Upper lobe of right lung (tissue), 1 donor: ENCODE measurements at regions not wholly inside any gene's neighbourhood (a gene's known extent, or its start where the extent isn't known, plus 50 kb on each side); places are given as distances from the start of the nearest gene placed in this dataset.
"Not testable (repeated sequence)": the region's sequence is repeated elsewhere in the genome, so short reads cannot be mapped to it uniquely, and the experiment has no call there.

Experiments used
- ATAC-seq: fragments of 200-7000 bp; cut with Tn5 transposase; one replicate; pipeline ENCODE4 v1.9.1; 2020; ENCODE audit warnings: mild to moderate bottlenecking, moderate library complexity
- DNase-seq: peaks from one replicate; pipeline ENCODE4 v3.0.0-alpha.2; 2020
- H3K27ac ChIP-seq: fragments of 200-600 bp; one replicate; pipeline ENCODE4 v1.8.0; 2022
- H3K27me3 ChIP-seq: fragments of 200-600 bp; one replicate; pipeline ENCODE4 v1.8.0; 2022; ENCODE audit warnings: mild to moderate bottlenecking
- H3K36me3 ChIP-seq: fragments of 200-600 bp; one replicate; pipeline ENCODE4 v1.8.0; 2022
- H3K4me1 ChIP-seq: fragments of 200-600 bp; one replicate; pipeline ENCODE4 v1.8.0; 2022
- H3K4me3 ChIP-seq: fragments of 200-600 bp; one replicate; pipeline ENCODE4 v1.8.0; 2022; ENCODE audit warnings: mild to moderate bottlenecking
- H3K9me3 ChIP-seq: fragments of 200-600 bp; one replicate; pipeline ENCODE4 v1.8.0; 2022
- intact Hi-C: fragments of 100-400 bp; cut with DNase I; formaldehyde crosslinking; loops from one replicate; pipeline ENCODE4 v1.11.0; 2022
- TF ChIP-seq, protein P1 (sequence below): fragments of 200-600 bp; IDR thresholded peaks from one replicate; pipeline ENCODE4 v1.8.0; 2022; ENCODE audit warnings: antibody characterized with exemption
- donor health status: DM: no; HTN: yes; CAD: no; lungs with severe emphysema.

DNA sequence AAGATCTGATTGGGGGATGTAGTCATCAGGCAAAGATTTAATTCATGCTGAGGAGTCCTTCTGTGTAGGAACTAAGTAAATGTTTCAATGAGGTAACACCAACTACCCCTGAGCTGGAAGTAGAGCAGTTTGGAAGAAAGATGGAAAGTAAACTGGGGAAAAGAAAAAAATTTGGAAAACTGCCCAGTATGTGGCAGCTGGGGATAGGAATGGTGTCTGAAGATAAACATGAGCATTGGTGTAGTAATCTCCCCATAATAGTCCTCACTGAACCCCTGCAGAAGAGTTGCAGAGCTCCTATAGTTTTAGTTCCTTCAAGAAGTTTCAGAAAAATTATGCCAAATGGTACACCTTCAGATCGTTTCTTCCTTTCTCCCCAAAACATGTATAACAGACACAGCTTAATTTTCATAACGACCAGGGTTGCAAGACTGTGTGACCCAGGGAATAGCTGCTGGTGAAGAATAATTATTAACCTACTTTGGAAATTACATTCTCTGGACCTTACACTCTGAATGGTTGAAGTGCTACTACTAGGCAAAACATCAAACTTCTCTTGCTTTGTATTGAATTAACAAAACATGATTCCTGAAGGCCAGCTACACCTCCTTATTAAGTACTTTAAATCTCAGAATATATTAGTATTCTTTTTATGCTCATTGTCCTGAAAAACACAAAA, 446.4 kb upstream of the NRG3 start:
- intact Hi-C loops, result no loop called here
- H3K27ac ChIP-seq, result no peak overlapping the region
- H3K4me3 ChIP-seq, result no peak overlapping the region
- TF ChIP-seq, protein P1, sequence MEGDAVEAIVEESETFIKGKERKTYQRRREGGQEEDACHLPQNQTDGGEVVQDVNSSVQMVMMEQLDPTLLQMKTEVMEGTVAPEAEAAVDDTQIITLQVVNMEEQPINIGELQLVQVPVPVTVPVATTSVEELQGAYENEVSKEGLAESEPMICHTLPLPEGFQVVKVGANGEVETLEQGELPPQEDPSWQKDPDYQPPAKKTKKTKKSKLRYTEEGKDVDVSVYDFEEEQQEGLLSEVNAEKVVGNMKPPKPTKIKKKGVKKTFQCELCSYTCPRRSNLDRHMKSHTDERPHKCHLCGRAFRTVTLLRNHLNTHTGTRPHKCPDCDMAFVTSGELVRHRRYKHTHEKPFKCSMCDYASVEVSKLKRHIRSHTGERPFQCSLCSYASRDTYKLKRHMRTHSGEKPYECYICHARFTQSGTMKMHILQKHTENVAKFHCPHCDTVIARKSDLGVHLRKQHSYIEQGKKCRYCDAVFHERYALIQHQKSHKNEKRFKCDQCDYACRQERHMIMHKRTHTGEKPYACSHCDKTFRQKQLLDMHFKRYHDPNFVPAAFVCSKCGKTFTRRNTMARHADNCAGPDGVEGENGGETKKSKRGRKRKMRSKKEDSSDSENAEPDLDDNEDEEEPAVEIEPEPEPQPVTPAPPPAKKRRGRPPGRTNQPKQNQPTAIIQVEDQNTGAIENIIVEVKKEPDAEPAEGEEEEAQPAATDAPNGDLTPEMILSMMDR, result no peak
- H3K4me1 ChIP-seq, result no peaks in the 10 kb centered on the region
- no peaks in the 10 kb centered on the region for H3K36me3 ChIP-seq
- DNase-seq (no peak), ATAC-seq (no peak)
- no peaks in the 10 kb centered on the region for H3K27me3 ChIP-seq
- no peaks in the 10 kb centered on the region for H3K9me3 ChIP-seq

DNA sequence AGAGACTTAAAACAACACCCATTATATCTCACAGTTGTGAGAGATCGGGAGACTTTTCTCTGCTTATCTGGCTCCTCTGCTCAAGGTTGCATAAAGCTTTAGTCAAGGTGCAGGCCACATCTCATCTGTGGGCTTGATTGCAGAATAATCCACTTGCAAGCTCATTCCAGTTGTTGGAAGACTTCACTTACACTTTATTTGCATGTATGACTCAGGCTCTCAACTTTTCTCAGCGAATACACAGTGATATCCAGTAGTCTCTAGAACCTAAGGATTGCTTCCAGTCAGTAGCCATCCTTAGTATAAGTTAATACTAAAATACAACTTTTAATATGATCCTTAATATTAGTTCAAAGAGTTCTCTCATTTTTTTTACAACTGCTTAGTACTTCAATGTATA, 435.5 kb upstream of the NRG3 start:
- H3K36me3 ChIP-seq, result no peaks in the 10 kb centered on the region
- no peak overlapping the region for H3K4me3 ChIP-seq
- DNase-seq (no peak), ATAC-seq (no peak)
- no peak overlapping the region for H3K27ac ChIP-seq
- H3K4me1 ChIP-seq, result no peaks in the 10 kb centered on the region
- no peaks in the 10 kb centered on the region for H3K27me3 ChIP-seq
- no peaks in the 10 kb centered on the region for H3K9me3 ChIP-seq
- TF ChIP-seq, protein P1, result no peak
- intact Hi-C loops, result no loop called here

DNA sequence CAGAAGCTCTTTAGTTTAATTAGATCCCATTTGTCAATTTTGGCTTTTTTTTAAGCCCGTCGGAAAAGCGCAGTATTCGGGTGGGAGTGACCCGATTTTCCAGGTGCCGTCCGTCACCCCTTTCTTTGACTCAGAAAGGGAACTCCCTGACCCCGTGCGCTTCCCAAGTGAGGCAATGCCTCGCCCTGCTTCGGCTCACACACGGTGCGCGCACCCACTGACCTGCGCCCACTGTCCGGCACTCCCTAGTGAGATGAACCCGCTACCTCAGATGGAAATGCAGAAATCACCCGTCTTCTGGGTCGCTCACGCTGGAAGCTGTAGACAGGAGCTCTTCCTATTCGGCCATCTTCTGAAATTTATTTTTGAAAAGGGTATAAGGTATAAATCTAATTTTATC, 433.4 kb upstream of the NRG3 start:
- H3K27me3 ChIP-seq, H3K36me3 ChIP-seq, intact Hi-C loops, DNase-seq, H3K9me3 ChIP-seq, H3K27ac ChIP-seq, H3K4me1 ChIP-seq, ATAC-seq, H3K4me3 ChIP-seq: not testable (repeated sequence)

DNA sequence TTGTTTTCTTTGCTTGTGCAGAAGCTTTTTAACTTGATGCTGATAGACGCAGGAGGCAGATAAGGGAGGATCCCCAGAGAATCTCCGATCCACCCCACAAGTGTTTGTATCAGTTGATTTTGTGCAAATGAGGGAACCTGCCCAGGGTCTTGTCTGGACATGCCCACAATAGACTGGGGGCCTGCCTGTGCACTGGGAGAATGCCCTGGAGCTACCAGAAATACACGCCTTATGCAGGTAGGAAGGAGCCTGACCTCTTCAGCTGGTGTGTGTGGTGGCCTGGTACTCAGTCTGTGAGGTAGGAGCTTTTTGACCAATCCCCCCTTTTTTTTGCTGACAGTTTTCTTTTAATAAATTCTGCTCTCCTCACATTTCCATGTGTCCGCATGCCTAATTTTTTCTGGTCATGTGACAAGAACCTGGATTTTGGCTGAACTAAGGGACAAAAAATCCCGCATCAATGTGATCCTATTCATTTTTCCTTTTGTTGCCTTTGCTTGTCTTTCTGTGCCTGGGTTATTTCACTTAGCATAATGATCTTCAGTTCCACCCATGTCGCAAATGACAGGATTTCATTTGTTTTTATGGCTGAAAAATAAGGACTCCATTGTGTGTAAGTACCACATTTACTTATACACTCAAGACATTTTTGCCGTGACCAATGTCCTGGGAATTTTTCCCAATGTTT, 430.6 kb upstream of the NRG3 start:
- no peaks in the 10 kb centered on the region for H3K4me1 ChIP-seq
- no peak overlapping the region for H3K4me3 ChIP-seq
- no peak for DNase-seq
- H3K36me3 ChIP-seq, result no peaks in the 10 kb centered on the region
- intact Hi-C loops, result no loop called here
- no peak overlapping the region for H3K27ac ChIP-seq
- ATAC-seq, result no peak
- TF ChIP-seq, protein P1, result no peak
- no peaks in the 10 kb centered on the region for H3K9me3 ChIP-seq
- H3K27me3 ChIP-seq, result no peaks in the 10 kb centered on the region

DNA sequence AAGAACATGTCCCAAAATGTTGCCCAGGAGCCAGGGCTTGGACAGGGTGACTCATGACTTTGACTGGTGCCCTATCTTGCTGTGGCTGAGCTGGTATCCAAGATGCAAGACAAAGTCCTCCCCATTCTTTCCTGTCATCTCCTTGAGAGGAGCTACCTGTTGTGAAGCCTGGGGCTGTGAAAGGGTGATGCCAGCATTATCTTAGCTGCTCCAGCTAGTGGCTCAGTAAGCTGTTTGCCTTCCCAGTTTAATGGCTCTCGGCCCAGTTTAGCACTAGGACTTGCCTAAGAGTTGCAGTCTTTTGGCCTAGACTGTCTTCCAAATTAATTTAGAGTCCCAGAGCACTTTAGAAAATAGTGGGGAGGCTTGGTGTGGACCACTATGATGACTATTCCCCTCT, 424.3 kb upstream of the NRG3 start:
- intact Hi-C loops, result no loop called here
- no peaks in the 10 kb centered on the region for H3K9me3 ChIP-seq
- DNase-seq (no peak), ATAC-seq (no peak)
- H3K27ac ChIP-seq, result no peak overlapping the region
- no peaks in the 10 kb centered on the region for H3K27me3 ChIP-seq
- TF ChIP-seq, protein P1, result no peak
- H3K4me3 ChIP-seq, result no peak overlapping the region
- no peaks in the 10 kb centered on the region for H3K36me3 ChIP-seq
- no peaks in the 10 kb centered on the region for H3K4me1 ChIP-seq

DNA sequence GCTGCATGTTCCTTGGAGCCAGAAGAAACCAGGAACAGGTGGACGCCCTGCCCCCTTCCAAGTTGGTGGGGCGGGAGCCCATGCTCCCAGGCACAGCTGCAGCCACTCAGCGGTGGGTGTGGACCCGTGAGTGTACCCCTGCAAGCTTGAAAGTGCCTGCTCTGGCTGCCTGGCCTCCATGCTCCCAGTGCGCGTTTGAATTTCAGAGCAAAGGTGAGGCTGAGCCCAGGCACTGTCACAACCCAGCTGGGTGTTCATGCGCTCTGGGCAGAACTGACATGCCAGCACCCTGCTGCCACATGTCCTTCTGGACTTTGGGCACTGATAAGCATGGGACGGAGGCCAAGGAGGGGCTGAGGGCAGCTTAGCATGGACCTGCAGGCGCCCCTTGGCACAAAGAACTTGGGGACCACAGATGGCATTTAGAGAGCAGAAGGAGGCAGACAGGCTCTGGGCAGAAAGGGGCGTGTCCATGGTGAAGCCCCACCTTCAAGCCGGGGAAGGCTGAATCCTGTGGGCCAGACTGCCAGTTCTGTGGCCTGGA, 402.0 kb upstream of the NRG3 start:
- H3K9me3 ChIP-seq, result no peaks in the 10 kb centered on the region
- no peak overlapping the region for H3K27ac ChIP-seq
- no peak overlapping the region for H3K4me3 ChIP-seq
- intact Hi-C loops, result no loop called here
- peak; percentile 21 for ATAC-seq
- no peaks in the 10 kb centered on the region for H3K36me3 ChIP-seq
- DNase-seq, result peak; percentile 55
- H3K4me1 ChIP-seq, result no peaks in the 10 kb centered on the region
- no peaks in the 10 kb centered on the region for H3K27me3 ChIP-seq
- TF ChIP-seq, protein P1, result no peak
